Smooth muscle cell (in vitro differentiated cells): ENCODE measurements at regions not wholly inside any gene's neighbourhood (a gene's known extent, or its start where the extent isn't known, plus 50 kb on each side); places are given as distances from the start of the nearest gene placed in this dataset.

ENCODE experiments used
- DNase-seq: peaks from one replicate; lab custom pipeline; 2025; ENCODE audit not compliant: unreplicated experiment; lab: John Stamatoyannopoulos, UW
- H2AFZ ChIP-seq: fragments of 200-600 bp; sonication (generic); 2 replicates; pipeline ENCODE4 v1.6.0; 2016; ENCODE audit warnings: antibody characterized with exemption, low read depth, mild to moderate bottlenecking
- H3F3A ChIP-seq: fragments of 200-600 bp; sonication (generic); 2 replicates; pipeline ENCODE4 v1.6.0; 2017; ENCODE audit warnings: antibody characterized with exemption, low read depth
- H3K27ac ChIP-seq: fragments of 200-600 bp; sonication (generic); 2 replicates; pipeline ENCODE4 v1.5.1; 2016; ENCODE audit warnings: low read depth, mild to moderate bottlenecking
- H3K27me3 ChIP-seq: fragments of 200-600 bp; sonication (generic); 2 replicates; pipeline ENCODE4 v1.6.1; 2016; ENCODE audit warnings: low read depth, mild to moderate bottlenecking
- H3K36me3 ChIP-seq: fragments of 200-600 bp; sonication (generic); 2 replicates; pipeline ENCODE4 v1.5.1; 2016; ENCODE audit warnings: low read depth
- H3K4me1 ChIP-seq: fragments of 200-600 bp; sonication (generic); 2 replicates; pipeline ENCODE4 v1.5.1; 2016; ENCODE audit warnings: low read depth
- H3K4me2 ChIP-seq: fragments of 200-600 bp; sonication (generic); 2 replicates; pipeline ENCODE4 v1.6.0; 2016; ENCODE audit warnings: mild to moderate bottlenecking
- H3K4me3 ChIP-seq: fragments of 200-600 bp; sonication (generic); 2 replicates; pipeline ENCODE4 v1.5.1; 2016; ENCODE audit warnings: mild to moderate bottlenecking
- H3K79me2 ChIP-seq: fragments of 200-600 bp; sonication (generic); 2 replicates; pipeline ENCODE4 v1.6.0; 2016; ENCODE audit warnings: low read depth, mild to moderate bottlenecking
- H3K9ac ChIP-seq: fragments of 200-600 bp; sonication (generic); 2 replicates; pipeline ENCODE4 v1.6.0; 2016; ENCODE audit warnings: low read depth
- H3K9me3 ChIP-seq: fragments of 200-600 bp; sonication (generic); replicated peaks from 2 replicates; pipeline ENCODE4 v1.5.1; 2016; ENCODE audit warnings: low read depth
- H4K20me1 ChIP-seq: fragments of 200-600 bp; sonication (generic); 2 replicates; pipeline ENCODE4 v1.6.0; 2016; ENCODE audit warnings: low read depth
- WGBS: methylation state at CpG from one replicate; pipeline ENCODE4 v1.1.7; 2016; ENCODE audit warnings: low lambda C conversion rate; 5-methylcytosine and 5-hydroxymethylcytosine counted together
- TF ChIP-seq, protein P1 (sequence below): fragments of 200-600 bp; sonication (generic); IDR thresholded peaks from 2 replicates; pipeline ENCODE4 v1.5.1; 2017; ENCODE audit warnings: borderline replicate concordance, mild to moderate bottlenecking, antibody characterized with exemption; ENCODE audit not compliant: insufficient read depth, poor library complexity, severe bottlenecking

DNA sequence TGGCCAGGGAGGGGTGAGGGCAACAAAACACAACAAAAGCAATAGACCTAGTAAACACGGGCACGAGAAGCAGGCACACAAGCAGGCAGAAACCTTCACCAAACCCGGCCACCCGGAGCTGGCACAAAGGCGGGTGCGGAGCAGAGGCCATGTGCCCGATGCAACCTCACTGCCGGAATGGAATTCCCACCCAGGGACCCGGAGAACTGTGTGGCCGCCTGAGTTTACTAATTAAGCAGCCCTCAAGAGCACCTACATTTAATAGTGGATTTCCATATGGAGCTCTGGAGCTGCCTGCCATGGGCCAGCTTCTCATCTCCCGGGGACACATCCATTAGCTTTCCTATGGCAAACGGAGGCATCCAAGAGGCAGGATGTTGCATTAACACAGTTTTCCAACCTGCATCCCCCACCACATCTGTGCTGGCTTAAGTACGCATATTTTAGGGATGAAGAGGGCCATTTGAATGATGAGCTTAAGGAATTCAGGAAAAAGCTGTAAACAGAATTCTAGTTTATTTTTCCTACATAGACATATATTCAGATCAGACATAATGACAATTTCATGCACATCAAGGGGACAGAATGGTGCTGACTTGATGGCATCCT, 104.5 kb upstream of the SMIM21 start:
- Histone ChIP-seq H3K9ac (no peak overlapping the region), H3K4me1 (no peaks in the 10 kb centered on the region), H3K4me3 (no peak overlapping the region), H3K27me3 (no peaks in the 10 kb centered on the region), H3K27ac (peak overlapping the region; percentile 75), H3K4me2 (no peak overlapping the region), H3K79me2 (no peaks in the 10 kb centered on the region), H4K20me1 (no peaks in the 10 kb centered on the region), H3K9me3 (no peaks in the 10 kb centered on the region), H2AFZ (peak overlapping the region; percentile 65), H3K36me3 (no peaks in the 10 kb centered on the region), H3F3A (no peaks in the 10 kb centered on the region)
- DNase-seq: no peak
- TF ChIP-seq, protein P1, sequence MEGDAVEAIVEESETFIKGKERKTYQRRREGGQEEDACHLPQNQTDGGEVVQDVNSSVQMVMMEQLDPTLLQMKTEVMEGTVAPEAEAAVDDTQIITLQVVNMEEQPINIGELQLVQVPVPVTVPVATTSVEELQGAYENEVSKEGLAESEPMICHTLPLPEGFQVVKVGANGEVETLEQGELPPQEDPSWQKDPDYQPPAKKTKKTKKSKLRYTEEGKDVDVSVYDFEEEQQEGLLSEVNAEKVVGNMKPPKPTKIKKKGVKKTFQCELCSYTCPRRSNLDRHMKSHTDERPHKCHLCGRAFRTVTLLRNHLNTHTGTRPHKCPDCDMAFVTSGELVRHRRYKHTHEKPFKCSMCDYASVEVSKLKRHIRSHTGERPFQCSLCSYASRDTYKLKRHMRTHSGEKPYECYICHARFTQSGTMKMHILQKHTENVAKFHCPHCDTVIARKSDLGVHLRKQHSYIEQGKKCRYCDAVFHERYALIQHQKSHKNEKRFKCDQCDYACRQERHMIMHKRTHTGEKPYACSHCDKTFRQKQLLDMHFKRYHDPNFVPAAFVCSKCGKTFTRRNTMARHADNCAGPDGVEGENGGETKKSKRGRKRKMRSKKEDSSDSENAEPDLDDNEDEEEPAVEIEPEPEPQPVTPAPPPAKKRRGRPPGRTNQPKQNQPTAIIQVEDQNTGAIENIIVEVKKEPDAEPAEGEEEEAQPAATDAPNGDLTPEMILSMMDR: no peak
- 92% methylated on average over 13 of the region's 13 CpGs for WGBS

DNA sequence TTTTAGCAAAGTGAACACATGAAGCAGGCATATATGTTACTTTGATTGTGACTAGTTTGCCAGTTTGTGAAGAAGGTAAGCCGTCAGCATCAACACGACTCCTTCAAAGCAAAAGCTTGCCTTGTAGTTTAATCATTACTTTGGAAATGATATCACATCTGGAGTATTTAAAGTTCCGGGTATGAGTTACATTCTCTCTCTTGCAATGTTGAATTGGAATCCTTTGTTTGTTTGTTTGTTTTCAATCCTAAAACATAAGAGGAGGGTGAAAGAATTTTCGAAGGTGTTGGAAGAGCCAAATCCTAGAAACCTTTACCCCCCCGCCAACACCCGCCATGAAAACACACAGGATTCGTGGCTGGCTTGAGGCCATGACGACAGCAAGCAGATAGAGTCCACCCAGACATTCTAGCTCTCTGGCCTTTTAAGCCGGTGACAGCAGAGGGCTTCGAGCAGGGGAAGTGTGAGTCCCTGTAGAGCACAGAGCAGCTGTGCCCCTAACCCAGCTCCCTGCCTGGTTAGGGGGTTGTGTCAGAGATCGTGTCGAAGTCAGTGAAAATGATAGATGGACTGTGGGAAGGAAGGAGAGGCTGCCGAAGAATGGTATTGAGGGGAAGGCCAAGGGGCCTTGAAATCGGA, 103.8 kb upstream of the SMIM21 start:
- H3F3A ChIP-seq: no peaks in the 10 kb centered on the region
- no peaks in the 10 kb centered on the region for H3K27me3 ChIP-seq
- no peak overlapping the region for H3K9ac ChIP-seq
- H3K36me3 ChIP-seq: no peaks in the 10 kb centered on the region
- no peak overlapping the region for H3K4me2 ChIP-seq
- peak overlapping the region; percentile 75 for H3K27ac ChIP-seq
- no peak for DNase-seq
- H3K4me3 ChIP-seq: no peak overlapping the region
- H4K20me1 ChIP-seq: no peaks in the 10 kb centered on the region
- TF ChIP-seq, protein P1: no peak
- WGBS: 63% methylated on average over 14 of the region's 14 CpGs
- no peaks in the 10 kb centered on the region for H3K79me2 ChIP-seq
- no peaks in the 10 kb centered on the region for H3K9me3 ChIP-seq
- no peaks in the 10 kb centered on the region for H3K4me1 ChIP-seq
- H2AFZ ChIP-seq: peak overlapping the region; percentile 65

DNA sequence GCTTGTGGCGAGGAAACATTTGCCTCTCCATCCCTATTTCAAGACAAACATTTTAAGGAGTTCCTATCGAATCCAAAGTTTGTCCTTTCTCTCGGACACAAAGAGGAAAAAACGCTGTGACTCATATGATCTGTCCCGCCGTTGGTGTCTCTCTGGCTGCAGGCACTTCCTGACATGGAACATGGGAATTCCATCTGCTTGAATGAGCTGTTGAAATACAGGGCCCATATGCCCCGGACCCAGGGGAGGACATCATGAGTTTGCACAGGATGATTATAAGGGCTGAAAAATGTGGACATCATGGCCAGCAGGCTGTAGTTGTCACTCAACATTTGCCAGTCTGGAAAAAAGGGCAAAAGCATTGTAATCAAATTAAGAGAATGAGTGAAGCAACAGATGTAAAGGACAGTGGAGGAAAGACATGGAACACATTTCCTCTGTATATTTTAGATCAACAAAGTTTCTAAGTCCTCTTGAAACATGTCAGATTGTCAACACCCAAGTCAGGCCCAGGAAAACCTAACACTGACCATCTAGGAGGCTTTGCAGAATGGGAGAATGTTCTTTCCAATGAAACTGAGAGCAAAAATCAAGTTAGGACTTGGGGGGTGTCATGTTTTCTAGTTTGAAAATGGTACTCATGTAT, 103.2 kb upstream of the SMIM21 start:
- H3K4me1 ChIP-seq: no peaks in the 10 kb centered on the region

More for the DNA sequence above, 103.2 kb upstream of the SMIM21 start:
- Histone ChIP-seq H3K36me3 (no peaks in the 10 kb centered on the region), H4K20me1 (no peaks in the 10 kb centered on the region), H3K79me2 (no peaks in the 10 kb centered on the region), H3K4me3 (no peak overlapping the region), H3K9ac (no peak overlapping the region), H3K27me3 (no peaks in the 10 kb centered on the region), H3K27ac (peak overlapping the region; percentile 75), H3K9me3 (no peaks in the 10 kb centered on the region), H2AFZ (peak overlapping the region; percentile 50), H3K4me2 (no peak overlapping the region), H3F3A (no peaks in the 10 kb centered on the region)
- WGBS: 32% methylated on average over 7 of the region's 7 CpGs
- DNase-seq: no peak
- TF ChIP-seq, protein P1: no peak
